GM12874 (cell line): ENCODE measurements at regions not wholly inside any gene's neighbourhood (a gene's known extent, or its start where the extent isn't known, plus 50 kb on each side); places are given as distances from the start of the nearest gene placed in this dataset.

Experiments
- TF ChIP-seq, protein P1 (sequence below): IDR thresholded peaks from 2 replicates; pipeline ENCODE4 v1.5.1; 2011; ENCODE audit warnings: low read depth, mild to moderate bottlenecking, control low read depth, low read length, moderate library complexity; ENCODE audit not compliant: insufficient read depth

DNA sequence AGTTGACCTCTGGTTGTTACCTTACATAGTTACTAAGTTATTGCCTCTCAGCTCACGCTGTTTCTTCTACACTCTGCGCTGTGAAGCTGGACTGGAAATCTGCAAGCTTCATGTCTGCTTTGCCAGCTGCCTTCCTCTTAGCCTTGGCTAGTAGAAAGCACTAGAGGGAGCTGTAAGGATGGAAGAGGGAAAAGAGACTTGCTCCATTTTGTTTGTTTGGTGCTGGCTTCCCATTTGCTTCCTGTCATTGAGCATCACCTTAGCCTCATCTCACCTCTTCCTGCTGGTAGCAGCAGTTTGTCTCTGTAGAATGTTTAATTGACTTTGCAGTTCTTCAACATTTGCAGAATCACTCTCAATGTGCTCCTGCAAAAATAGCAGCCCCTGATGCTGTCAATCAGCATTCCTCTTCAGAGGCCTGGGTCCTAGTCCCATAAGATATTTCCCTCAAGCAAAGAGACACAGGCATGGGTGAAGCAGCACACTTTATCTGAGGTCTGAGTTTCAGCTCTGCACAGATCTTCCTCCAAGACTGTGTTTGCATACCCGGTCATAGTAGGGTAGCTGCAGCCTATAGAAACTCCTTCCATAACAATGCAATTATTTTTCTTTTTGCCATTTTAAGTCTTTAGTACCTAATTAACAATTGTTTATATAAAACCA, 302.2 kb upstream of the EPHA7 start:
- TF ChIP-seq, protein P1, sequence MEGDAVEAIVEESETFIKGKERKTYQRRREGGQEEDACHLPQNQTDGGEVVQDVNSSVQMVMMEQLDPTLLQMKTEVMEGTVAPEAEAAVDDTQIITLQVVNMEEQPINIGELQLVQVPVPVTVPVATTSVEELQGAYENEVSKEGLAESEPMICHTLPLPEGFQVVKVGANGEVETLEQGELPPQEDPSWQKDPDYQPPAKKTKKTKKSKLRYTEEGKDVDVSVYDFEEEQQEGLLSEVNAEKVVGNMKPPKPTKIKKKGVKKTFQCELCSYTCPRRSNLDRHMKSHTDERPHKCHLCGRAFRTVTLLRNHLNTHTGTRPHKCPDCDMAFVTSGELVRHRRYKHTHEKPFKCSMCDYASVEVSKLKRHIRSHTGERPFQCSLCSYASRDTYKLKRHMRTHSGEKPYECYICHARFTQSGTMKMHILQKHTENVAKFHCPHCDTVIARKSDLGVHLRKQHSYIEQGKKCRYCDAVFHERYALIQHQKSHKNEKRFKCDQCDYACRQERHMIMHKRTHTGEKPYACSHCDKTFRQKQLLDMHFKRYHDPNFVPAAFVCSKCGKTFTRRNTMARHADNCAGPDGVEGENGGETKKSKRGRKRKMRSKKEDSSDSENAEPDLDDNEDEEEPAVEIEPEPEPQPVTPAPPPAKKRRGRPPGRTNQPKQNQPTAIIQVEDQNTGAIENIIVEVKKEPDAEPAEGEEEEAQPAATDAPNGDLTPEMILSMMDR, result 0 out of 2 replicates have a peak, but pooled peaks have one; percentile 8

DNA sequence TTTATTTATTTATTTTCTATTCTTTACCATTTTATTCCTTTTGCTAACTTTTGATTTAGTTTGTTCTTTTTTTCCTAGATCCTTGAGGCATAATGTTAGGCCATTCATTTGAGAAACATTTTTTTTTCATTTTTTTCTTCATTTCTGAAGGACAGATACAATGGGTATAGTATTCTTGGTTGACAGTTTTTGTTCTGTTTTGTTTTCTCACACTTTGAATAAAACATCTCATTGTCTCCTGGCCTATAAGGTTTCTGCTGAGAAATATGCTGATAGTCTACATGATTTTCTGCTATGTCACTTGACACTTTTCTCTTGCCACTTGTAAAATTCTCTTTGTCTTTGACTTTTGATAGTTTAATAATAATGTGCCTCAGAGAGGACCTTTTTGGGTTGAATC, 294.6 kb upstream of the EPHA7 start:
- TF ChIP-seq, protein P1, result no peak

DNA sequence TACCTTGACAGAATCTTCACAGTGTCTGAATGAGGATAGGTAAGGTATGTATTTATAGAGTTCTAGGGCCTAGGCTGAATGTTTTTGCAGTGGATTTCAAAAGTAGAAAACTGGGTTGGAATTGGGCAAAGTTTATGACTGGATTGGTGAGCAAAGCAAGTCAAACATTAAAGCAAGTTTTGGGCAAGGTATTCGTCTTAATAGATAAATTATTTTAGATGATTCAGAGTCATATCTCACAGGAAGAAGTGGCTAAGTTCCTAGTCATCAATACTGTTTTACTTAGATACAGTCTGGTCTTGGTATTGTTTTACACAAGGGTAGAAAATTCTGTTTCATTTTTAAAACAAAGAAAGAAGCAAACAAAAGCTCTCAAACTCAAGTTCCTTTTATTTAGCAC, 284.1 kb upstream of the EPHA7 start:
- TF ChIP-seq, protein P1, result no peak

DNA sequence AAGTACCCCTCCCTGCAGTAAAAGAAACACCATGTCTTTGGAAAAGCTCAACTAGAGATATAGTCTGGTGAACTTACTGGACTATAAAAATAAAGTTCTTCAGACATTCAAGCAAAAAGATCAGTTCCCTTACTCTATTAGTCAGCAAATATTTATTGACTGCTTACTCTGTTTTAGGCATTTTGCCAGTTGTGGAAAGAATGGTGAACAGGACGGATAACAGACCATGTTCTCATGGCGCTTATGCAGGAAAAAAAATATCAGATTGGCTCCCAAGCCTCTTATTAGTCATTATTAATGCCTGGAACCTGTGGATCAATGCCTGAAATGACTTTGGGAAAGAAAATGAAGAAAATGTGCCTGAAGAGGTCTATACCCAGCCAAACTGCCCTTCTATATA, 282.2 kb upstream of the EPHA7 start:
- TF ChIP-seq, protein P1, result no peak

DNA sequence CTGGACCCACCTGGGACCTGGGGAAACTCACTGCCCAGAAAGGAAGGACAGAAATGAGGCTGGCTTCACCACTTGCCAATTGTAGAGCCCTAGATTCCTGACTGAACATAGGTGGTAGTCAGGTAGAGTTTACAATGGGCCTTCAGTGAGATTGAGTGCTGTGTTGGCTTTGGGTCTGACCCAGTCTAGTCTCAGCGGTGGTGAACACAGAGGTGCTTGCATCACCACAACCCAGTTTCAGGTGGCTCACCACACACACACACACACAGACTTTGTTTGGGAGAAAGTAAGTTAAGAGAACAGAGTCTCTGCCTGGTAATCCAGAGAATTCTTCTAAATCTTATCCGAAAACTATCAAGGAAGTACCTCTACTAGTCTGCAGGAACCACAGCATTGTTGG, 266.1 kb upstream of the EPHA7 start:
- TF ChIP-seq, protein P1, result no peak

DNA sequence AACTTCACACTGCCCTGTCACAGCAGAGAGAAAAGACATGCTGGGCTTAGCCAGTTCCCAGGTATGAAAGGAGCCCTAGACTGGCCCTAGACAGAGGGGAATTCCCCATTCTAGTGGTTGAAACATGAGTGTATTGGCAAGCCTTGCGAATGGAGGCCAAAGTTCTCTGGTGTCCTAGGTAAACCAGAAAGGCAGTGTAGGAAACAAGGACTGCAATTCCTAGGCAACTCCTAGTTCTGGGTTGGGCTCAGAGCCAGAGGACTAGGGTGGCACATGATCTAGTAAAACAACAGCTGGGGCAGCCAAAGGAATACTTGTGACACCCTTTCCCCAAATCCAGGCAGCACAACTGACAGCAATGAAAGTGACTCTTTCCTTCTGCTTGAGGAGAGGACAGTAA, 265.0 kb upstream of the EPHA7 start:
- TF ChIP-seq, protein P1, result no peak

DNA sequence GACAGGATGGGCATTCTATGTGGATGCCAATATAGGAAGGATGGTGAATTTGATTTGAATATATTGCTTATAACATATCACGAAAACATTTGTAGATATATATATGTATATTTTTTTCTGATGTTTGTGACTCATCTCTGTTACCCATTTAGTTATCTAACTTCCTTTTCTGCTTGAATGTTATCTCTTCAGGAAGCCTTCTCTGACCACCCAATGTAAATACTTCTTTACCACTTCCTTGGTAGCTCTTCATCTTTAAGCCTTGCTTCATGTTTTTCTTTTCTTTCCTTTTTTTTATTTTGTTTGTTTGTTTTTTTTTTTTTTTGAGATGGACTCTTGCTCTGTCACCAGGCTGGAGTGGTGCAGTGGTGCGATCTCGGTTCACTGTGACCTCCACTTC, 260.5 kb upstream of the EPHA7 start:
- TF ChIP-seq, protein P1, result no peak
